ENCODE measurements at regions not wholly inside any gene's neighbourhood (a gene's known extent, or its start where the extent isn't known, plus 50 kb on each side); places are given as distances from the start of the nearest gene placed in this dataset.
A peak's percentile ranks its signal among the peaks of the same experiment; 100 is the strongest.

DNA sequence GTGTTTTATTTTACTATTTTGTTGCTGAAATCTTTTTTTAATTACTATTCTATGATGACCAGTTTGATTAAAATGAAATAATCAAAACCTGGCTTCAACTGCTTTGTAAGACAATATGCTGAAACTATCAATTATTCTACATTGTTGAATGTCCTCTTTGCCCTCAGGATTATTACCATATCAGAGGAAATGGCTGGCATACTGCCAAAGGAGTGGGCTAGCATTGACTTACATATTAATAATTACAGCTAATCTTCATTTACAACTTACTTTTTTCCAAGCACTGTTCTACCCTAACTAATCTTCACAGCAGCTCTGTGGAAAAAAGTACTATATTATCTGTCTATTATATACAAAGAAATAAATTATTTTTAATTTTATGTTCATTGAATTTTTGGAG, 560.5 kb downstream of the BCKDHB start:
- DNase-seq (ENCODE audit: extremely low read depth, low read depth): no peak

GRCh38 chr6:80658926-80659325, 552.5 kb downstream of the BCKDHB start:
- DNase-seq (ENCODE audit: extremely low read depth, low read depth): no peak

- no peak for DNase-seq (ENCODE audit: extremely low read depth, low read depth)
Observed at GRCh38 chr6:80647156-80647555, 540.7 kb downstream of the BCKDHB start.

DNA sequence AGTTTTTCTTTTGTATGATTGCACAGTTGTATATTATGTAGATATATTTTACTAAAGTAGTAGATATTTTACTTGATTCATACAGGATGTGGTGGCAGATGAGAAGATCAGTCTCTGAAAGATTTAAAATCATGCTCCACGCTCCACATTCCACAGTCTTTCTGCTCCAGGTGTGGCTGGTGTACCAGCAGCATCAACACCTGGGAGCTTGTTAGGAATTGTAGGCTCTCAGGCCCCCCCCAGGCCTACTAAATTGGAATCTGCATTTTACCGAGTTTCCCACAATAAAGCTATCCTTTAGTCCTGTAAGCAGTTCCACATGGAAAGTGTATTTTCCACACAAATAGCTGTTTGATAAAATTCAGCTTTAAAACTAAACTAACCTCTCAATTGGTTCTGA, 537.4 kb downstream of the BCKDHB start:
- no peak for DNase-seq (ENCODE audit: extremely low read depth, low read depth)

- no peak for DNase-seq (ENCODE audit: extremely low read depth, low read depth)
Observed at GRCh38 chr6:80642452-80642851, 536.0 kb downstream of the BCKDHB start.

- no peak for DNase-seq (ENCODE audit: extremely low read depth, low read depth)
Observed at GRCh38 chr6:80641591-80641990, 535.1 kb downstream of the BCKDHB start.

DNA sequence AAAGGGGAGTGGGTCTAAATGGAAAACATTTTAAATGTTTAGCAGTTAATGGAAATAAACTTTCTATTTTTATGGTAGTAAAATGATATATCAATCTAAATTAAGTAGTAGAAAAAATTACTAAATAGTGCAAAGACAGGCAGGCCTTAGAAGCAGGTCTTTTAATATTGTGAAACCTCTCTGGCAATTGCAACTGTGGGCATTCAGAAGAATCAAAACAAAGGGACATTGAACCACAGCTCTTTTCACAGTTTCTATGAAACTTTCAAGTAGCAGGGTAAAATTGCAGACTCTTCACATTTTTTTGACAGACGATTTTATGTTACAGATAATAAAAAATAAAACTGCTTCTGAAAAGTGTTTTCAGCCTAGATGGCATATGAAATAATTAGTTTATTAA, 533.7 kb downstream of the BCKDHB start:
- DNase-seq (ENCODE audit: extremely low read depth, low read depth): peak; percentile 56

DNA sequence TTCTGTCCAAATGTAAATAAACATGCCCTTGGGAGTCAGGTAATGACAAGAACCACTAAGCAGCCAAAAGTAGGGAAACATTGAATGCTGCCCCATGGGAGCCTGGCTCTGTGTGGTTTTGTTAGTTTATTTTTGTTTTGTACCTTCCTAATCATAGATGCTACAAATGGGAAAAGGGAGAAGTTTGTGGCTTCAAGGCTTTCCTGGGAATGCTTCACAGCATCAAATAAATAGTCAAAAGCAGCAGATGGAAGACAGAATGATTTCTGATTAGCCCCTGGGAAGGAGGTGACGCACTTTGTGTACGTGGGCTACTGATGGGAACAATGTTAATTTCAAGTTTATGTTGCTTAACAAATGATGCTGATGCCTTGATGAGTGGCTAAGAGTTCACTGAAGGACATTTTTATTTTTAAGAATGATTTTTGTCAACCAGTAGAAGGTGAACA, 532.7 kb downstream of the BCKDHB start:
- DNase-seq (ENCODE audit: extremely low read depth, low read depth): peak; percentile 90

DNA sequence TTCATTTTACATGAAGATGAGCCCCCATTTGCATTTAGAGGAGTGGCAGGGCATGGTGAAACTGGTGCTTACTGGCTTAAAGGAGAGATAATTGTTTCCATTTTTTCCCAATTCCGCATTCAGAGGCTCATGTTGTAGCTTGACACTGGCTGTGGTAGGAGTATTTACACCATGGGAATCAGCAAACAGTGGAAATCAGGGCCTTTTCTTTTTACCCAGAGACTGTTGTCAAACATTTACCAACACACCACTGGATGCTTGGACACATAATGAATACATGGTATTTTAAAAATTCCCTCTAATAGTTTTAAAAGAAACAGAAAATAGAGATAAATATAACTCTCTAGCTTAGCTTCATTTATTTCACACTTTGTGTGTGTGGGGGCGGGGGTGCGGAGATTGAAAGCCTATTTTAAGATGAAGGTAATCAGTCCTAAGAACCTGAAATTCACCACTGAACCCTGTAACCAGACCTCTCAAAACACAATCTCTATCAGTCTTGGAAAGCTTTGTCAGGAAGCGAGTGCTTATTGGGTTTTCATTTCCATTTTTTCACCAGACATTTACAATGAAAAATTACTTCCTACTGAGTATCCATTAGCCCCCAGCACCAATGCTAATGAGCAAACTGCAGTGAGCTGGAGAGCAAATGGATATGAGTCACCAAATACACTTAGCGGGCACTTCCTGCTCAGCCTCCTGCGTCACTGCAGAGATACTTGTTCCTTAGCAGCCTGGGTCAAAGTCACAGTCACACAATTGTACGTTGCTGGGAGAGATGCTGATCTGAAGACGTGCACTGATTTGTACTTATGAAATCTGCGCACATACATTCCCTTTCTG, 532.0 kb downstream of the BCKDHB start:
- peak; percentile 95 for DNase-seq (ENCODE audit: extremely low read depth, low read depth)

DNA sequence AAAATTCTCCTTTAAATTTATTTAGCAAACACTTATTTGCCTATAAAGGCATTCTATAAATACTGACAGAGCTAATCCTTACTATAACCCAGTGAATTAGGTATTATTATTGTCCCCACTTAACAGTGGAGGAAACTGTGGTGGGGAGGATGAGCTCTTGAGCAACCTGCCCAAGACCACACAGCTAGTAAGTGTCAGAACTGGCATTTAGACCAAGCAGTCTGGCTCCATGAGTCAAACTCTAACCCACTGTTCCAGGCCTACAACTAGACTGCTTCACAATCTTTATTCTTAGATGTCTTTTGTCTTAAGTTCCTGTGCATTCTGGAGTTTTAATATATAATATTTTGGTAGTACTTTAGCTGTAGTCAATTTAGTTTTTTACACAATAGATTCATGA, 530.8 kb downstream of the BCKDHB start:
- DNase-seq (ENCODE audit: extremely low read depth, low read depth): no peak

- no peak for DNase-seq (ENCODE audit: extremely low read depth, low read depth)
Observed at GRCh38 chr6:80636689-80637088, 530.2 kb downstream of the BCKDHB start.

- no peak for DNase-seq (ENCODE audit: extremely low read depth, low read depth)
Observed at GRCh38 chr6:80633412-80633811, 526.9 kb downstream of the BCKDHB start.

- no peak for DNase-seq (ENCODE audit: extremely low read depth, low read depth)
Observed at GRCh38 chr6:80625405-80625804, 518.9 kb downstream of the BCKDHB start.

DNA sequence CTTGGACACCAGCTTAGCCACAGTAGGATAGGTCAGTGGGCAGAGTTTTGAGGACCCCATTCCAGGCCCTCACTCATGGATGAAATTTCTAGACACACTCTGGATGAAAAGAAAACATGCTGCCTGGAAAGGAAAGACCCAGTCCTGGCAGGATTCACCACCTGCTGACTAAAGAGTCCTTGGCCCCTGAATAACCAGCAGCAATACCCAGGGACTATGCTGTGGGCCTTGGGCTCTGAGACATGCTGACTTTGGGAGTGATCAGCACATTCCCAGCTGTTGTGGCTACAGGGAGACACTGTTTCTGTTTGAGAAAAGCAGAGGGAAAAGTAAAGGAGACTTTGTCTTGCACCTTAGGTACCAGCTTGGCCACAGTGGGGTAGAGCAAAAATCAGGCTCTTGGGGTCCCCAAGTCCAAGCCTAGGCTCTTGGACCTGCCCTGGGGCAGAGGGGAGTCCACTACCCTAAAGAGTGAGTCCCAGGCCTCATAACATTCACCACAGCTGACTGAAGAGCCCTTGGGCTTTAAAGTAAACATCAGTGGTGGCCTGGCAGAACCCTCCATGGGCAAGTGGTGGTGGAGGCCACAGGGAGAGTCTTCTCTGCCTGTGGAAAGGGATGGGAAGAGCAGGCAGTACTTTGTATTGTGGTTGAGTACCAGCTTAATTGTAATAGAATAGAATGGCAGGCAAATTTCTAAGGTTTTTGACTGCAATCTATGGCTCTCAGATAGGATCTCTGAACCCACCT, 516.8 kb downstream of the BCKDHB start:
- DNase-seq (ENCODE audit: extremely low read depth, low read depth): no peak

- DNase-seq (ENCODE audit: extremely low read depth, low read depth): no peak
Observed at GRCh38 chr6:80622641-80623040, 516.2 kb downstream of the BCKDHB start.

DNA sequence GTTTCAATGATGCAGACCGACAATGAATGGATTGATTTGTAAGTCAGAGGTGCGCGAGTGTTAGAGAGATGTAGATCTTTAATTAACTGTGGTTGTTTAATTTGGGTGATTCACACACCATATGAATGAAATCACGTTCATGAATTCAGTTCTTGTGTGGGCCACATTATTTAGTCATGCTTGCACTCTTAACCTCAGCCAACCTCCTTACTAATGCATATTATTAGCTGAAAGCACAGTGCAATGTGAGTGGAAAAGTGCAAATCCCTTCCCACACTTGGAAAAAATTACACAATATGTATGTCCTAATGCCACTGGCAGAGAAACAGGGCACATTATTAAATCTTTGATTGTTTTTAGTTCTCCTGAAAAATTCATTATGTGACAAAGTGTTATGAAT, 512.5 kb downstream of the BCKDHB start:
- DNase-seq (ENCODE audit: extremely low read depth, low read depth): no peak

GRCh38 chr6:80610846-80611245, 504.4 kb downstream of the BCKDHB start:
- peak; percentile 40 for DNase-seq (ENCODE audit: extremely low read depth, low read depth)

- DNase-seq (ENCODE audit: extremely low read depth, low read depth): no peak
Observed at GRCh38 chr6:80608881-80609280, 502.4 kb downstream of the BCKDHB start.

- peak; percentile 34 for DNase-seq (ENCODE audit: extremely low read depth, low read depth)
Observed at GRCh38 chr6:80607811-80608391, 501.4 kb downstream of the BCKDHB start.

DNA sequence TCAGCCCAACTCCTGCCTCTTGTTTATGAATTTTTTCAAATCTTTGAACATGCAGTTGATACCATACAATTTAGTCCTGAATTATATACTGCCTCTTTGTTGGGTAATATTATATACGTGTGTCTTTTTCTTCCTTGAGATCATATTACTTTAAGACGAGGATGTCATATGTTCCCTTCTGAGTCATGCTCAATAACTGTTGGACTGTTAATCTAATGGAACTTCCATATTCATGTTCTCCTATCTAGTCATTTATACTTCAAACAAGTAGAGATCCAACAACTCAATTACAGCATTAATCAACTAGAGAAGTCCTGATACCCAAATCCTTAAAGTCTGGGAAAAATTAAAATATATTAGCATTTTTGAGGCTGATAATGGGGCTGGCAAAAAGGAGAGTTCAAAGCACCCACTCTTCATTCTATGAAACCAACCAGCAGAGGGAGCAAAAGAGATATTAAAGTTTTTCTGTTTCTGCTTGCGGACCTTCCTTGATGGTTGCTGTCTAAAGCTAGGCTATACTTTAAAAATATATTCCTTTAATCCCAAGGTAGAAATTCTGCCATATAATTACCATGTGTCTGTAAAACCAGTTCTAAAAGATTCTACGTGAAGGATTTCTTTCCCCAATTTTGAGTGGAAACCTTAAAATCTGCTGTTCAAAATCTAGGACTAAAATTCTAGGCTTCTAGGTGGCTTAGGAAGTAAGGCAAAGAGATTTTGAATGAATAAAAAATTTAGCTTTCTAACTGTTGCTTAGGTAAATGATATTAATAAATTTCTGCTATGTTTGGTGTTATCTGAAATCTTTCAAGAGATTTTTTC, 498.9 kb downstream of the BCKDHB start:
- DNase-seq (ENCODE audit: extremely low read depth, low read depth): peak; percentile 61

GRCh38 chr6:80603679-80604078, 497.2 kb downstream of the BCKDHB start:
- DNase-seq (ENCODE audit: extremely low read depth, low read depth): no peak

Measured in NCI-H460 (cell line).